K562 (cell line): ENCODE measurements at regions not wholly inside any gene's neighbourhood (a gene's known extent, or its start where the extent isn't known, plus 50 kb on each side); places are given as distances from the start of the nearest gene placed in this dataset.

ENCODE experiments used
- CEBPG ChIP-seq, 3 experiments: fragments of 200-800 bp in 1 of 3; sonication (Bioruptor generic) in 1 of 3; sonication (generic) in 1 of 3; formaldehyde crosslinking in 1 of 3; IDR thresholded peaks in 2 of 3; conservative IDR thresholded peaks in 1 of 3; 2 replicates each; pipeline versions ENCODE4 v1.6.1 to v1.8.0; 2016 to 2022; ENCODE audit warnings: missing compliant biosample characterization in 2 of 3, missing genetic modification characterization in 2 of 3, mild to moderate bottlenecking in 1 of 3, missing genetic modification reagents in 1 of 3
- MECOM ChIP-seq: fragments of 250-450 bp; sonication (Bioruptor Pico); IDR thresholded peaks from 2 replicates; pipeline ENCODE4 v1.8.0; 2022; ENCODE audit warnings: inconsistent platforms
- RERE ChIP-seq: sonication (generic); formaldehyde crosslinking; IDR thresholded peaks from 2 replicates; pipeline ENCODE4 v1.8.0; 2023; ENCODE audit warnings: missing genetic modification reagents, mild to moderate bottlenecking, borderline replicate concordance
- ZFP1 ChIP-seq: fragments of 450-650 bp; formaldehyde crosslinking; IDR thresholded peaks from 2 replicates; pipeline ENCODE4 v1.4.0; 2020; ENCODE audit warnings: mild to moderate bottlenecking, mixed read lengths
- ZNF76 ChIP-seq: fragments of 250-450 bp; sonication (Bioruptor Pico); IDR thresholded peaks from 2 replicates; pipeline ENCODE4 v1.4.0; 2020; ENCODE audit warnings: mild to moderate bottlenecking, moderate library complexity, borderline replicate concordance
- TF ChIP-seq, protein P1 (sequence below): sonication (generic); formaldehyde crosslinking; IDR thresholded peaks from 2 replicates; pipeline ENCODE4 v1.8.0; 2022; ENCODE audit warnings: mild to moderate bottlenecking, missing genetic modification reagents
- TF ChIP-seq, protein P2 (sequence below): fragments of 250-450 bp; sonication (Bioruptor Pico); IDR thresholded peaks from 2 replicates; pipeline ENCODE4 v1.5.0; 2021

GRCh38 chr5:52448111-52448510, 339.6 kb upstream of the ITGA1 start (continued):
- TF ChIP-seq RERE (no peak), MECOM (no peak), ZFP1 (CRISPR knock-in tag) (no peak), ZNF76 (CRISPR knock-in tag) (no peak), CEBPG (CRISPR knock-in tag; IDR thresholded peaks at IDR 0.05) (no peak), CEBPG (tag; conservative IDR thresholded peaks at IDR 0.05 in 1 of 2, IDR thresholded peaks at IDR 0.05 in 1 of 2) (no peak)
- TF ChIP-seq, protein P1, sequence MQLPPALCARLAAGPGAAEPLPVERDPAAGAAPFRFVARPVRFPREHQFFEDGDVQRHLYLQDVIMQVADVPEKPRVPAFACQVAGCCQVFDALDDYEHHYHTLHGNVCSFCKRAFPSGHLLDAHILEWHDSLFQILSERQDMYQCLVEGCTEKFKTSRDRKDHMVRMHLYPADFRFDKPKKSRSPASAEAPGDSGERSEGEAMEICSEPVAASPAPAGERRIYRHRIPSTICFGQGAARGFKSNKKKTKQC (CRISPR knock-in tag), result no peak
- TF ChIP-seq, protein P2, sequence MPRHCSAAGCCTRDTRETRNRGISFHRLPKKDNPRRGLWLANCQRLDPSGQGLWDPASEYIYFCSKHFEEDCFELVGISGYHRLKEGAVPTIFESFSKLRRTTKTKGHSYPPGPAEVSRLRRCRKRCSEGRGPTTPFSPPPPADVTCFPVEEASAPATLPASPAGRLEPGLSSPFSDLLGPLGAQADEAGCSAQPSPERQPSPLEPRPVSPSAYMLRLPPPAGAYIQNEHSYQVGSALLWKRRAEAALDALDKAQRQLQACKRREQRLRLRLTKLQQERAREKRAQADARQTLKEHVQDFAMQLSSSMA (CRISPR knock-in tag), result no peak
